ENCODE measurements at regions not wholly inside any gene's neighbourhood (a gene's known extent, or its start where the extent isn't known, plus 50 kb on each side); places are given as distances from the start of the nearest gene placed in this dataset.

- no peak for DNase-seq (ENCODE audit: low read depth, low spot score)
Observed at GRCh38 chr20:19926591-19926990, 90.6 kb upstream of the NAA20 start.

- DNase-seq (ENCODE audit: low read depth, low spot score), result no peak
Observed at GRCh38 chr20:19928328-19929011, 88.7 kb upstream of the NAA20 start.

- no peak for DNase-seq (ENCODE audit: low read depth, low spot score)
Observed at GRCh38 chr20:19929012-19929360, 88.2 kb upstream of the NAA20 start.

- no peak for DNase-seq (ENCODE audit: low read depth, low spot score)
Observed at GRCh38 chr20:19929481-19930145, 87.5 kb upstream of the NAA20 start.

- DNase-seq (ENCODE audit: low read depth, low spot score), result no peak
Observed at GRCh38 chr20:19930426-19930825, 86.7 kb upstream of the NAA20 start.

GRCh38 chr20:19932170-19932667, 84.9 kb upstream of the NAA20 start:
- no peak for DNase-seq (ENCODE audit: low read depth, low spot score)

GRCh38 chr20:19934792-19935491, 82.2 kb upstream of the NAA20 start:
- no peak for DNase-seq (ENCODE audit: low read depth, low spot score)

- DNase-seq (ENCODE audit: low read depth, low spot score), result no peak
Observed at GRCh38 chr20:19935842-19936241, 81.3 kb upstream of the NAA20 start.

- no peak for DNase-seq (ENCODE audit: low read depth, low spot score)
Observed at GRCh38 chr20:19936466-19937200, 80.5 kb upstream of the NAA20 start.

GRCh38 chr20:19937218-19937617, 79.9 kb upstream of the NAA20 start:
- no peak for DNase-seq (ENCODE audit: low read depth, low spot score)

- DNase-seq (ENCODE audit: low read depth, low spot score), result no peak
Observed at GRCh38 chr20:19937651-19938420, 79.3 kb upstream of the NAA20 start.

GRCh38 chr20:19938421-19939090, 78.6 kb upstream of the NAA20 start:
- DNase-seq (ENCODE audit: low read depth, low spot score), result no peak

GRCh38 chr20:19940988-19941460, 76.1 kb upstream of the NAA20 start:
- DNase-seq (ENCODE audit: low read depth, low spot score), result no peak

GRCh38 chr20:19942611-19943010, 74.6 kb upstream of the NAA20 start:
- DNase-seq (ENCODE audit: low read depth, low spot score), result no peak

- no peak for DNase-seq (ENCODE audit: low read depth, low spot score)
Observed at GRCh38 chr20:19943061-19943521, 74.1 kb upstream of the NAA20 start.

GRCh38 chr20:19944772-19945459, 72.2 kb upstream of the NAA20 start:
- DNase-seq (ENCODE audit: low read depth, low spot score), result no peak

- DNase-seq (ENCODE audit: low read depth, low spot score), result no peak
Observed at GRCh38 chr20:19945732-19946670, 71.2 kb upstream of the NAA20 start.

- DNase-seq (ENCODE audit: low read depth, low spot score), result peak; percentile 12
Observed at GRCh38 chr20:19947611-19948264, 69.4 kb upstream of the NAA20 start.

All from iPS DF 19.7 (cell line).